CD4-positive, alpha-beta T cell (primary cell): ENCODE measurements at regions not wholly inside any gene's neighbourhood (a gene's known extent, or its start where the extent isn't known, plus 50 kb on each side); places are given as distances from the start of the nearest gene placed in this dataset.
"Not testable (repeated sequence)": the region's sequence is repeated elsewhere in the genome, so short reads cannot be mapped to it uniquely, and the experiment has no call there.

Source experiments
- ATAC-seq: fragments of 200-7000 bp; cut with Tn5 transposase; one replicate; pipeline ENCODE4 v1.10.0; 2022; ENCODE audit warnings: mild to moderate bottlenecking; ENCODE audit not compliant: poor library complexity
- CTCF ChIA-PET: fragments of 350-600 bp; sonication (Branson Sonifier 250); formaldehyde crosslinking; loops from one replicate; lab custom pipeline; 2021; ENCODE audit warnings: antibody characterized with exemption, inconsistent platforms; lab: Charles Lee
- POLR2A ChIA-PET: fragments of 350-600 bp; sonication (Branson Sonifier 250); formaldehyde crosslinking; loops from one replicate; lab custom pipeline; 2021; ENCODE audit warnings: antibody characterized with exemption, inconsistent platforms; lab: Charles Lee
- DNase-seq, 14 experiments: peaks; one replicate each; pipeline ENCODE4 v3.0.0-alpha.2; 2013 to 2020; ENCODE audit warnings: mixed read lengths in 2 of 14
- H3K27ac ChIP-seq, 2 donors: one replicate each; pipeline versions ENCODE4 v1.5.1 to v1.7.0; 2013; ENCODE audit warnings: low read length in 2 of 2, low read depth in 1 of 2, mild to moderate bottlenecking in 1 of 2
- H3K27me3 ChIP-seq, 2 experiments: 1 replicate in 1 of 2; 2 replicates in 1 of 2; pipeline versions ENCODE4 v1.6.1 to v1.7.0; 2013; ENCODE audit warnings: low read length in 2 of 2, control low read depth in 1 of 2, mild to moderate bottlenecking in 1 of 2, moderate library complexity in 1 of 2; ENCODE audit not compliant: insufficient read depth in 2 of 2, control insufficient read depth in 1 of 2
- H3K36me3 ChIP-seq: one replicate; pipeline ENCODE4 v1.6.1; 2013; ENCODE audit warnings: low read length, control low read depth; ENCODE audit not compliant: insufficient read depth
- H3K4me1 ChIP-seq: one replicate; pipeline ENCODE4 v1.6.1; 2013; ENCODE audit warnings: low read length, control low read depth; ENCODE audit not compliant: insufficient read depth
- H3K4me3 ChIP-seq: one replicate; pipeline ENCODE4 v1.5.1; 2013; ENCODE audit warnings: mild to moderate bottlenecking, low read length, moderate library complexity
- H3K9me3 ChIP-seq, 2 experiments: 1 replicate in 1 of 2; 2 replicates in 1 of 2; pipeline versions ENCODE4 v1.6.1 to v1.7.0; 2013; ENCODE audit warnings: low read length in 2 of 2, mild to moderate bottlenecking in 2 of 2, control low read depth in 1 of 2, moderate library complexity in 1 of 2; ENCODE audit not compliant: control insufficient read depth in 1 of 2, insufficient read depth in 1 of 2
- H3K27ac Mint-ChIP-seq: one replicate; pipeline ENCODE4 v1.8.0; 2020; ENCODE audit warnings: mixed read lengths
- H3K27me3 Mint-ChIP-seq: one replicate; pipeline ENCODE4 v1.8.0; 2021; ENCODE audit warnings: mixed read lengths
- H3K36me3 Mint-ChIP-seq: one replicate; pipeline ENCODE4 v1.8.0; 2021; ENCODE audit warnings: low read depth, mixed read lengths
- H3K4me1 Mint-ChIP-seq: one replicate; pipeline ENCODE4 v1.8.0; 2021; ENCODE audit warnings: low read depth, mixed read lengths
- H3K4me3 Mint-ChIP-seq: one replicate; pipeline ENCODE4 v1.8.0; 2020; ENCODE audit warnings: mild to moderate bottlenecking, mixed read lengths
- H3K9me3 Mint-ChIP-seq: one replicate; pipeline ENCODE4 v1.8.0; 2020; ENCODE audit warnings: mixed read lengths
- CTCF ChIP-seq: fragments of 200-600 bp; IDR thresholded peaks from one replicate; pipeline ENCODE4 v1.8.0; 2022; ENCODE audit warnings: antibody characterized with exemption, mild to moderate bottlenecking
- intact Hi-C, 2 experiments: fragments of 100-400 bp; cut with DNase I in 1 of 2; cut with micrococcal nuclease in 1 of 2; formaldehyde crosslinking; loops; one replicate each; pipeline versions ENCODE4 v1.15.1 to v1.9.0; 2023 to 2025; cut with DNase I, micrococcal nuclease

- Histone ChIP-seq H3K27ac (no peak overlapping the region), H3K27me3 (no peaks in the 10 kb centered on the region), H3K4me3 (peak overlapping the region; percentile 54), H3K36me3 (no peaks in the 10 kb centered on the region), H3K9me3 (no peaks in the 10 kb centered on the region), H3K4me1 (peaks cover 24% of the 10 kb centered on the region)
- DNase-seq = peak in 3 of 14 experiments; percentile 24 to 46 (median 39)
- intact Hi-C loops = no loop called here
- ChIA-PET POLR2A (interaction anchor here (1.0 to 1.4 kb wide), 2 partner anchors 10 to 27 kb away, joined by 3 to 4 read pairs; no protein-coding TSS in a partner anchor), CTCF (no interaction called here)
- Mint-ChIP-seq H3K27me3 (peaks cover 6% of the 10 kb centered on the region), H3K4me1 (peaks cover 36% of the 10 kb centered on the region), H3K4me3 (peak overlapping the region; percentile 91), H3K36me3 (no peaks in the 10 kb centered on the region), H3K9me3 (no peaks in the 10 kb centered on the region), H3K27ac (peak overlapping the region; percentile 51)
- ATAC-seq = peak; percentile 67
- no peak for TF ChIP-seq CTCF
Measured at GRCh38 chr1:148362216-148362611, 120.9 kb downstream of the PPIAL4G start.

- peak; percentile 81 for TF ChIP-seq CTCF
- H3K9me3 ChIP-seq, CTCF ChIA-PET, intact Hi-C loops, H3K9me3 Mint-ChIP-seq, H3K27me3 ChIP-seq, H3K36me3 ChIP-seq, H3K27me3 Mint-ChIP-seq, H3K36me3 Mint-ChIP-seq, H3K27ac ChIP-seq: not testable (repeated sequence)
- peak; percentile 19 to 78 (median 40) for DNase-seq
- POLR2A ChIA-PET = interaction anchor here (1.4 kb wide), 1 partner anchor 11 kb away, joined by 4 read pairs; no protein-coding TSS in a partner anchor
- peak overlapping the region; percentile 54 for H3K4me3 ChIP-seq
- H3K4me1 Mint-ChIP-seq = peaks cover 36% of the 10 kb centered on the region
- ATAC-seq = peak; percentile 27
- H3K4me1 ChIP-seq = peaks cover 24% of the 10 kb centered on the region
- peak overlapping the region; percentile 51 for H3K27ac Mint-ChIP-seq
- H3K4me3 Mint-ChIP-seq = peak overlapping the region; percentile 91
Measured at GRCh38 chr1:148361427-148362215, 121.5 kb downstream of the PPIAL4G start.

- ChIA-PET POLR2A (no interaction called here), CTCF (interaction anchor here (1.4 kb wide), 1 partner anchor 15 kb away, joined by 4 read pairs; no protein-coding TSS in a partner anchor)
- H3K36me3 Mint-ChIP-seq = no peaks in the 10 kb centered on the region
- no peak for TF ChIP-seq CTCF
- H3K27me3 ChIP-seq = peaks cover 19 to 34% of the 10 kb centered on the region in 2 experiments
- H3K36me3 ChIP-seq = no peaks in the 10 kb centered on the region
- peaks cover 24% of the 10 kb centered on the region for H3K4me1 Mint-ChIP-seq
- no peaks in the 10 kb centered on the region for H3K9me3 Mint-ChIP-seq
- no peak for ATAC-seq
- H3K4me3 Mint-ChIP-seq = no peak overlapping the region
- H3K9me3 ChIP-seq = peaks cover 0 to 5% of the 10 kb centered on the region in 2 experiments
- H3K4me3 ChIP-seq = no peak overlapping the region
- peaks cover 28% of the 10 kb centered on the region for H3K27me3 Mint-ChIP-seq
- intact Hi-C loops = loop anchor here in 1 of 2 experiments (1.0 kb wide), 1 partner anchor 14 kb away; no protein-coding TSS in a partner anchor
- H3K27ac ChIP-seq = no peak overlapping the region
- no peak for DNase-seq
- H3K27ac Mint-ChIP-seq = no peak overlapping the region
- peaks cover 25% of the 10 kb centered on the region for H3K4me1 ChIP-seq
Measured at GRCh38 chr1:148357037-148357436, 126.1 kb downstream of the PPIAL4G start.
